ENCODE measurements at regions not wholly inside any gene's neighbourhood (a gene's known extent, or its start where the extent isn't known, plus 50 kb on each side); places are given as distances from the start of the nearest gene placed in this dataset.

DNA sequence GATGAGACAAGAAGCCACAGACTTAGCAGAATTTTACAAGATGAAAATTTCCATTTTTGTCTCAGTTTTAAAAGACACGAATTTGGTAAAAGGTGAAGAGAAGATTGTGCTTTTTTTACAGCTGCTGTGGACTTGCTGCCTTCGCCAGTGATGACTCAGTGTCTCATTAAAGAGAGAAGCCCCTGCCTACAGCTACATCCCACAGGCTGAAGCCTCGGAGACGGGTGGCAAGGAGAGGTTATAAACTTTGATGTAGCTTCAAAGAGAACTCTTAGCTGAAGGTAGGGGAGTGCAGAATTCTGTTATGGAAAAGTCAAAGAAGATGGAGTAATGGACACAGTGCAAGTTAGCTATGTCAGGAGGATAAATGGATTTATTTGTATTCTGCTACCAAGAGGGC, 683.4 kb upstream of the ARGLU1 start:
- no peaks in the 10 kb centered on the region for H3K36me3 Mint-ChIP-seq
- 38% methylated on average over 3 of the region's 4 CpGs for whole genome bisulfite sequencing (ENCODE audit: insufficient coverage)
- no peaks in the 10 kb centered on the region for H3K27me3 ChIP-seq (ENCODE audit: control insufficient read depth, insufficient read depth, low read length)
- no peak overlapping the region for H3K4me3 ChIP-seq (ENCODE audit: low read length)
- no peak overlapping the region for H3K4me3 Mint-ChIP-seq
- H3K9me3 ChIP-seq (ENCODE audit: control insufficient read depth, insufficient read depth, low read length), result no peaks in the 10 kb centered on the region
- intact Hi-C loops (cut with micrococcal nuclease), result no loop called here
- no peaks in the 10 kb centered on the region for H3K4me1 Mint-ChIP-seq
- ATAC-seq (no peak), DNase-seq (no peak)
- H3K36me3 ChIP-seq (ENCODE audit: control insufficient read depth, insufficient read depth, low read length), result no peaks in the 10 kb centered on the region
- peaks cover 5 to 15% of the 10 kb centered on the region in 2 donors for H3K9me3 Mint-ChIP-seq
- H3K27ac ChIP-seq (ENCODE audit: low read length), result no peak overlapping the region
- TF ChIP-seq, protein P1, sequence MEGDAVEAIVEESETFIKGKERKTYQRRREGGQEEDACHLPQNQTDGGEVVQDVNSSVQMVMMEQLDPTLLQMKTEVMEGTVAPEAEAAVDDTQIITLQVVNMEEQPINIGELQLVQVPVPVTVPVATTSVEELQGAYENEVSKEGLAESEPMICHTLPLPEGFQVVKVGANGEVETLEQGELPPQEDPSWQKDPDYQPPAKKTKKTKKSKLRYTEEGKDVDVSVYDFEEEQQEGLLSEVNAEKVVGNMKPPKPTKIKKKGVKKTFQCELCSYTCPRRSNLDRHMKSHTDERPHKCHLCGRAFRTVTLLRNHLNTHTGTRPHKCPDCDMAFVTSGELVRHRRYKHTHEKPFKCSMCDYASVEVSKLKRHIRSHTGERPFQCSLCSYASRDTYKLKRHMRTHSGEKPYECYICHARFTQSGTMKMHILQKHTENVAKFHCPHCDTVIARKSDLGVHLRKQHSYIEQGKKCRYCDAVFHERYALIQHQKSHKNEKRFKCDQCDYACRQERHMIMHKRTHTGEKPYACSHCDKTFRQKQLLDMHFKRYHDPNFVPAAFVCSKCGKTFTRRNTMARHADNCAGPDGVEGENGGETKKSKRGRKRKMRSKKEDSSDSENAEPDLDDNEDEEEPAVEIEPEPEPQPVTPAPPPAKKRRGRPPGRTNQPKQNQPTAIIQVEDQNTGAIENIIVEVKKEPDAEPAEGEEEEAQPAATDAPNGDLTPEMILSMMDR (IDR thresholded peaks at IDR 0.05), result no peak
- no peaks in the 10 kb centered on the region for H3K27me3 Mint-ChIP-seq (ENCODE audit: low read depth in 2 of 2)
- no peaks in the 10 kb centered on the region for H3K4me1 ChIP-seq (ENCODE audit: control insufficient read depth, insufficient read depth, low read length)
- H3K27ac Mint-ChIP-seq, result no peak overlapping the region

- TF ChIP-seq, protein P1 (IDR thresholded peaks at IDR 0.05), result no peak
- H3K27me3 Mint-ChIP-seq (ENCODE audit: low read depth in 2 of 2), result no peaks in the 10 kb centered on the region
- Histone ChIP-seq H3K27me3 (ENCODE audit: control insufficient read depth, insufficient read depth, low read length) (no peaks in the 10 kb centered on the region), H3K4me1 (ENCODE audit: control insufficient read depth, insufficient read depth, low read length) (no peaks in the 10 kb centered on the region), H3K36me3 (ENCODE audit: control insufficient read depth, insufficient read depth, low read length) (no peaks in the 10 kb centered on the region), H3K4me3 (ENCODE audit: low read length) (no peak overlapping the region), H3K9me3 (ENCODE audit: control insufficient read depth, insufficient read depth, low read length) (no peaks in the 10 kb centered on the region), H3K27ac (ENCODE audit: low read length) (no peak overlapping the region)
- intact Hi-C loops (cut with micrococcal nuclease), result no loop called here
- 17% methylated on average over 1 of the region's 4 CpGs for WGBS (ENCODE audit: insufficient coverage)
- H3K27ac Mint-ChIP-seq, result no peak overlapping the region
- ATAC-seq (no peak), DNase-seq (no peak)
- H3K36me3 Mint-ChIP-seq, result no peaks in the 10 kb centered on the region
- no peaks in the 10 kb centered on the region for H3K4me1 Mint-ChIP-seq
- H3K9me3 Mint-ChIP-seq, result peaks cover 5 to 15% of the 10 kb centered on the region in 2 donors
- no peak overlapping the region for H3K4me3 Mint-ChIP-seq
Measured at GRCh38 chr13:107250628-107251027, 682.7 kb upstream of the ARGLU1 start.

DNA sequence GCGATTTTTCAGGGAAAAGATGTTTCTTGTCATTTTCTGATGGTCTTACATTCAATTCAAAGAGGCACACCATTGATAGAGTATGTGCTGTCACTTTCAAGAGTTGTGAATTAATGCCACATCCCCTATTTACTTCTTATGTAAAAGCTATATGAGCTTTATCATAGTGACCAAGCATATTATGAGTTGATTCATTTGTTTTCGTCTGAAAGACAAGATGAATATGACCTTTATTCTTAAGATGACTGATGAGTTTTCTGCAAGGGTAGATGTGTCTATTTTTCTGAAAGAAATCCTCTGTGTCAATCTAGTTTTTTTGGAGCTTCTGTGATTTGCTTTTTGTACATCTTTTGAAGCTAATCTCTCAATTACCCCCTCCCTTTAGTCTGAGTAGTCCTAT, 676.3 kb upstream of the ARGLU1 start:
- Histone ChIP-seq H3K27ac (ENCODE audit: low read length) (no peak overlapping the region), H3K36me3 (ENCODE audit: control insufficient read depth, insufficient read depth, low read length) (no peaks in the 10 kb centered on the region), H3K9me3 (ENCODE audit: control insufficient read depth, insufficient read depth, low read length) (no peaks in the 10 kb centered on the region), H3K4me3 (ENCODE audit: low read length) (no peak overlapping the region), H3K4me1 (ENCODE audit: control insufficient read depth, insufficient read depth, low read length) (no peaks in the 10 kb centered on the region), H3K27me3 (ENCODE audit: control insufficient read depth, insufficient read depth, low read length) (no peaks in the 10 kb centered on the region)
- H3K36me3 Mint-ChIP-seq, result no peaks in the 10 kb centered on the region
- DNase-seq, result no peak
- H3K27me3 Mint-ChIP-seq (ENCODE audit: low read depth in 2 of 2), result no peaks in the 10 kb centered on the region
- H3K4me3 Mint-ChIP-seq, result no peak overlapping the region
- no peaks in the 10 kb centered on the region for H3K4me1 Mint-ChIP-seq
- ATAC-seq, result no peak
- TF ChIP-seq, protein P1 (IDR thresholded peaks at IDR 0.05), result no peak
- no peak overlapping the region for H3K27ac Mint-ChIP-seq
- intact Hi-C loops (cut with micrococcal nuclease), result no loop called here
- H3K9me3 Mint-ChIP-seq, result peaks cover 2 to 8% of the 10 kb centered on the region in 2 donors
- WGBS (ENCODE audit: insufficient coverage), result 79% methylated on average over 2 of the region's 2 CpGs

GRCh38 chr13:107242138-107242537, 674.2 kb upstream of the ARGLU1 start:
- Histone ChIP-seq H3K4me1 (ENCODE audit: control insufficient read depth, insufficient read depth, low read length) (no peaks in the 10 kb centered on the region), H3K27me3 (ENCODE audit: control insufficient read depth, insufficient read depth, low read length) (no peaks in the 10 kb centered on the region), H3K9me3 (ENCODE audit: control insufficient read depth, insufficient read depth, low read length) (no peaks in the 10 kb centered on the region), H3K4me3 (ENCODE audit: low read length) (no peak overlapping the region), H3K36me3 (ENCODE audit: control insufficient read depth, insufficient read depth, low read length) (no peaks in the 10 kb centered on the region), H3K27ac (ENCODE audit: low read length) (no peak overlapping the region)
- Mint-ChIP-seq H3K4me3 (no peak overlapping the region), H3K9me3 (peaks cover 2 to 8% of the 10 kb centered on the region in 2 donors), H3K27me3 (ENCODE audit: low read depth in 2 of 2) (no peaks in the 10 kb centered on the region), H3K27ac (no peak overlapping the region), H3K4me1 (no peaks in the 10 kb centered on the region), H3K36me3 (no peaks in the 10 kb centered on the region)
- 81% methylated on average over 3 of the region's 6 CpGs for WGBS (ENCODE audit: insufficient coverage)
- no peak for ATAC-seq
- DNase-seq, result no peak
- TF ChIP-seq, protein P1 (IDR thresholded peaks at IDR 0.05), result no peak
- intact Hi-C loops (cut with micrococcal nuclease), result no loop called here

Measured in natural killer cell (primary cell).